ENCODE measurements at regions not wholly inside any gene's neighbourhood (a gene's known extent, or its start where the extent isn't known, plus 50 kb on each side); places are given as distances from the start of the nearest gene placed in this dataset.
"Not testable (repeated sequence)": the region's sequence is repeated elsewhere in the genome, so short reads cannot be mapped to it uniquely, and the experiment has no call there.

DNA sequence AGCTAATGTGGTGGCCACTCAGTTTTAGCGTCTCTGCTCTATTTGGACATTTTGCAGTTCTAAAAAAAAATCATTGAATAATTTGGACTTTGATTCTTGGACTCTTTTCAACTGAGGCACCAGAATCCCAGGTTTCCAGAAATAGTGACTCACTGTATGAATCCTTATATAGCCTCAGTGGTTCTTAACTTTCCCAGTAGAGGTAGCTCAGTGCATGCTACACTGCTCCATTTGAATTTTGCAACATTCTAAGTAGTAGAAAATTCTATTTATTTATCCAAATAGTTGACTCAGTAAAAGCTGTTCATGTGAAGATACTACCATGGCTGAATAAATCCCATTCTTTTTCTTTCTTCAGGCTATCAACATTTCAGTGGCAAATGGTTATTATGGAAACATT is 1544.0 kb downstream of the RPIA start:
- TF ChIP-seq, protein P1, sequence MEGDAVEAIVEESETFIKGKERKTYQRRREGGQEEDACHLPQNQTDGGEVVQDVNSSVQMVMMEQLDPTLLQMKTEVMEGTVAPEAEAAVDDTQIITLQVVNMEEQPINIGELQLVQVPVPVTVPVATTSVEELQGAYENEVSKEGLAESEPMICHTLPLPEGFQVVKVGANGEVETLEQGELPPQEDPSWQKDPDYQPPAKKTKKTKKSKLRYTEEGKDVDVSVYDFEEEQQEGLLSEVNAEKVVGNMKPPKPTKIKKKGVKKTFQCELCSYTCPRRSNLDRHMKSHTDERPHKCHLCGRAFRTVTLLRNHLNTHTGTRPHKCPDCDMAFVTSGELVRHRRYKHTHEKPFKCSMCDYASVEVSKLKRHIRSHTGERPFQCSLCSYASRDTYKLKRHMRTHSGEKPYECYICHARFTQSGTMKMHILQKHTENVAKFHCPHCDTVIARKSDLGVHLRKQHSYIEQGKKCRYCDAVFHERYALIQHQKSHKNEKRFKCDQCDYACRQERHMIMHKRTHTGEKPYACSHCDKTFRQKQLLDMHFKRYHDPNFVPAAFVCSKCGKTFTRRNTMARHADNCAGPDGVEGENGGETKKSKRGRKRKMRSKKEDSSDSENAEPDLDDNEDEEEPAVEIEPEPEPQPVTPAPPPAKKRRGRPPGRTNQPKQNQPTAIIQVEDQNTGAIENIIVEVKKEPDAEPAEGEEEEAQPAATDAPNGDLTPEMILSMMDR (optimal IDR thresholded peaks at IDR 0.05 in 1 of 3, IDR thresholded peaks at IDR 0.05 in 1 of 3, conservative IDR thresholded peaks at IDR 0.05 in 1 of 3; ENCODE audit: extremely low read depth in 1 of 3, insufficient read depth in 2 of 3, low read length in 3 of 3), result not testable (repeated sequence)
- not testable (repeated sequence) for TF ChIP-seq EZH2 (IDR thresholded peaks at IDR 0.05; ENCODE audit: low read length)

Data from keratinocyte (primary cell).